ENCODE measurements at regions not wholly inside any gene's neighbourhood (a gene's known extent, or its start where the extent isn't known, plus 50 kb on each side); places are given as distances from the start of the nearest gene placed in this dataset.

DNA sequence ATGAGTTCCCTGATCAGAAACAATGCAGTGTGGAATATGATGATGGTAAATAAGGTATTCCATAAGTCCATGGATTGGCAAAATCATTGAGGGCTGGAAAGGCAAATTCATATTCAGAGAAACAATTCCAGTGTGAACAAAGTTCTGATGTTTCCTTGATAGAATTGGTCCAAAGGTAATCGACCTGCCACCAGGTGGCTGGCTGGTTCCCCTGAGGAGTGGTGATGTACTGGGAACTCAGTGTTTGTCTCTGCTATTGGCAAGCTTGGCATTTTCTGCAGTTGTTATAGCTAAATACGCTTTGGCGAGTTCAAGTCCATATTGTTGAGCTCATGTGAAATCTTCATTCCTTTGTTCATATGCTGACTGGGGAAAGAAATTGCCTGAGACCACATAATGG is 165.5 kb upstream of the PTGFR start:
- H3K27me3 ChIP-seq (ENCODE audit: insufficient read depth, poor library complexity, severe bottlenecking) = no peaks in the 10 kb centered on the region
- H3K27ac ChIP-seq (replicated peaks) = no peak overlapping the region
- TF ChIP-seq, protein P1, sequence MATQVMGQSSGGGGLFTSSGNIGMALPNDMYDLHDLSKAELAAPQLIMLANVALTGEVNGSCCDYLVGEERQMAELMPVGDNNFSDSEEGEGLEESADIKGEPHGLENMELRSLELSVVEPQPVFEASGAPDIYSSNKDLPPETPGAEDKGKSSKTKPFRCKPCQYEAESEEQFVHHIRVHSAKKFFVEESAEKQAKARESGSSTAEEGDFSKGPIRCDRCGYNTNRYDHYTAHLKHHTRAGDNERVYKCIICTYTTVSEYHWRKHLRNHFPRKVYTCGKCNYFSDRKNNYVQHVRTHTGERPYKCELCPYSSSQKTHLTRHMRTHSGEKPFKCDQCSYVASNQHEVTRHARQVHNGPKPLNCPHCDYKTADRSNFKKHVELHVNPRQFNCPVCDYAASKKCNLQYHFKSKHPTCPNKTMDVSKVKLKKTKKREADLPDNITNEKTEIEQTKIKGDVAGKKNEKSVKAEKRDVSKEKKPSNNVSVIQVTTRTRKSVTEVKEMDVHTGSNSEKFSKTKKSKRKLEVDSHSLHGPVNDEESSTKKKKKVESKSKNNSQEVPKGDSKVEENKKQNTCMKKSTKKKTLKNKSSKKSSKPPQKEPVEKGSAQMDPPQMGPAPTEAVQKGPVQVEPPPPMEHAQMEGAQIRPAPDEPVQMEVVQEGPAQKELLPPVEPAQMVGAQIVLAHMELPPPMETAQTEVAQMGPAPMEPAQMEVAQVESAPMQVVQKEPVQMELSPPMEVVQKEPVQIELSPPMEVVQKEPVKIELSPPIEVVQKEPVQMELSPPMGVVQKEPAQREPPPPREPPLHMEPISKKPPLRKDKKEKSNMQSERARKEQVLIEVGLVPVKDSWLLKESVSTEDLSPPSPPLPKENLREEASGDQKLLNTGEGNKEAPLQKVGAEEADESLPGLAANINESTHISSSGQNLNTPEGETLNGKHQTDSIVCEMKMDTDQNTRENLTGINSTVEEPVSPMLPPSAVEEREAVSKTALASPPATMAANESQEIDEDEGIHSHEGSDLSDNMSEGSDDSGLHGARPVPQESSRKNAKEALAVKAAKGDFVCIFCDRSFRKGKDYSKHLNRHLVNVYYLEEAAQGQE (IDR thresholded peaks at IDR 0.05; ENCODE audit: insufficient replicate concordance, low read depth) = no peak
- TF ChIP-seq GABPA (IDR thresholded peaks at IDR 0.05; ENCODE audit: low read depth) = no peak
- TF ChIP-seq POLR2AphosphoS5 (IDR thresholded peaks at IDR 0.05; ENCODE audit: low read depth) = no peak
- no peak for TF ChIP-seq SPI1 (IDR thresholded peaks at IDR 0.05; ENCODE audit: borderline replicate concordance, low read depth)
- TF ChIP-seq, protein P2, sequence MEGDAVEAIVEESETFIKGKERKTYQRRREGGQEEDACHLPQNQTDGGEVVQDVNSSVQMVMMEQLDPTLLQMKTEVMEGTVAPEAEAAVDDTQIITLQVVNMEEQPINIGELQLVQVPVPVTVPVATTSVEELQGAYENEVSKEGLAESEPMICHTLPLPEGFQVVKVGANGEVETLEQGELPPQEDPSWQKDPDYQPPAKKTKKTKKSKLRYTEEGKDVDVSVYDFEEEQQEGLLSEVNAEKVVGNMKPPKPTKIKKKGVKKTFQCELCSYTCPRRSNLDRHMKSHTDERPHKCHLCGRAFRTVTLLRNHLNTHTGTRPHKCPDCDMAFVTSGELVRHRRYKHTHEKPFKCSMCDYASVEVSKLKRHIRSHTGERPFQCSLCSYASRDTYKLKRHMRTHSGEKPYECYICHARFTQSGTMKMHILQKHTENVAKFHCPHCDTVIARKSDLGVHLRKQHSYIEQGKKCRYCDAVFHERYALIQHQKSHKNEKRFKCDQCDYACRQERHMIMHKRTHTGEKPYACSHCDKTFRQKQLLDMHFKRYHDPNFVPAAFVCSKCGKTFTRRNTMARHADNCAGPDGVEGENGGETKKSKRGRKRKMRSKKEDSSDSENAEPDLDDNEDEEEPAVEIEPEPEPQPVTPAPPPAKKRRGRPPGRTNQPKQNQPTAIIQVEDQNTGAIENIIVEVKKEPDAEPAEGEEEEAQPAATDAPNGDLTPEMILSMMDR (IDR thresholded peaks at IDR 0.05; ENCODE audit: insufficient read depth, low read length) = no peak
- no peak overlapping the region for H3K4me3 ChIP-seq (replicated peaks; ENCODE audit: insufficient read depth, low read length)
- no peak for DNase-seq (ENCODE audit: low read depth in 1 of 2, low spot score in 1 of 2)

DNA sequence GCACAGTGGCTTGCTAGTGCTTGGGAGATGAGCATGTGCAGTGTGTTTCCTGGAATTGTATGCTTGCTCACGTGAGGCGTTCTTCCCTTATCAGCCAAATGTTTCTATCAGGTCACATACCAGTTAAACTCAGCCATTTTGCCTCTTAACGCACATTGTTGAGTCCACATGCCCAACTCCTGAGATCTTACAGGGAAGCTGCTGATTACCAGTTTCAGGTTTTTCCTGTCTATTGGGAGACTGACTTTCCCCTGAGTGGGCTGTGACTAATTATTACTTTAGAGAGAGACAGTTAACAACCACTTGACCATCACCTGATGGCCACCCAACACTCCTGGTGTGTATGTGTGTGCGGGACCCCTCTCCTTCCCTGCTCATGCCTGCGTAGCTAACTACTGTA is 161.3 kb upstream of the PTGFR start:
- no peak for DNase-seq (ENCODE audit: low read depth in 1 of 2, low spot score in 1 of 2)
- no peak overlapping the region for H3K27ac ChIP-seq (replicated peaks)
- H3K27me3 ChIP-seq (ENCODE audit: insufficient read depth, poor library complexity, severe bottlenecking) = no peaks in the 10 kb centered on the region
- TF ChIP-seq POLR2AphosphoS5 (IDR thresholded peaks at IDR 0.05; ENCODE audit: low read depth) = no peak
- TF ChIP-seq, protein P2 (IDR thresholded peaks at IDR 0.05; ENCODE audit: insufficient read depth, low read length) = no peak
- TF ChIP-seq SPI1 (IDR thresholded peaks at IDR 0.05; ENCODE audit: borderline replicate concordance, low read depth) = no peak
- TF ChIP-seq, protein P1 (IDR thresholded peaks at IDR 0.05; ENCODE audit: insufficient replicate concordance, low read depth) = no peak
- TF ChIP-seq GABPA (IDR thresholded peaks at IDR 0.05; ENCODE audit: low read depth) = no peak
- no peak overlapping the region for H3K4me3 ChIP-seq (replicated peaks; ENCODE audit: insufficient read depth, low read length)

DNA sequence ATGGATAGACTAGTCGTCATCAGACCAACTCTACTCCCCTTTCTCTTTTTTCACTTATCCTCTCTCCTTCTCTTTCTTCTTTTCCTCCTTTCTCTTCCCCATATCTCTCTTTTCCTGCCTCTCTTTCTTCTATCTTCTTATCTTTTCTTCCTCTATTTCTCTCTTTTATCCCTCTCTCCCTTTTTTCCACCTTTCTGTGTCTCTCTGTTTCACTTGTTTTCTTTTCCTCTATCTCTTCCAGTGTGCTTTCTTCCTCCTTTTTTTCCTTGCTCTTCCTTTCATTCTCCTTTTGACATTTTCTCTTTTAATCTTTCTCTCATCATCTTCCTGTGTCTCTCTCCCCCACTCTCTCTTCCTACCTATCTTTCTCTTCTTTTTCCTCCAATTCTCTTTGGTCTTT is 159.0 kb upstream of the PTGFR start:
- no peaks in the 10 kb centered on the region for H3K27me3 ChIP-seq (ENCODE audit: insufficient read depth, poor library complexity, severe bottlenecking)
- TF ChIP-seq, protein P1 (IDR thresholded peaks at IDR 0.05; ENCODE audit: insufficient replicate concordance, low read depth) = no peak

DNA sequence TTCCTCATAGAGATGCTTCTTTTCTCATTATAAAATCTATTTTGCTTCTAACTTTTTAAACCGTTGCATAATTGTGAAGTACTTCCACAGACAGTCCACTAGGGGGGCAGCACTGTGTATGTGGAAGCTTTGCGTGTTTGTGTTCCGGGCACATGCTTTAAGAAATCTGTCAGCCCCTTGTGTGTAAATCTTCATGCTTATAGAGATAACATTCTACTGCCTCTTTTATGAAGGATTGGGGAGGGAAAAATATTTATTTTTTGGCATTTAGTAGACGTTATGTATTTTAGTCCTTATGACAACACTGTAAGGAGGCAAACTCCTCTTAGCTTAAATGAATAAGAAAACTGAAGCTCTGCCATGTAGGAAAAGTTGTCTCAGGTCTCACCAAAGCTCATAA is 157.3 kb upstream of the PTGFR start:
- TF ChIP-seq, protein P1 (IDR thresholded peaks at IDR 0.05; ENCODE audit: insufficient replicate concordance, low read depth) = no peak
- TF ChIP-seq POLR2AphosphoS5 (IDR thresholded peaks at IDR 0.05; ENCODE audit: low read depth) (no peak), SPI1 (IDR thresholded peaks at IDR 0.05; ENCODE audit: borderline replicate concordance, low read depth) (no peak), GABPA (IDR thresholded peaks at IDR 0.05; ENCODE audit: low read depth) (no peak)
- TF ChIP-seq, protein P2 (IDR thresholded peaks at IDR 0.05; ENCODE audit: insufficient read depth, low read length) = peak; percentile 50
- Histone ChIP-seq H3K4me3 (replicated peaks; ENCODE audit: insufficient read depth, low read length) (no peak overlapping the region), H3K27me3 (ENCODE audit: insufficient read depth, poor library complexity, severe bottlenecking) (no peaks in the 10 kb centered on the region), H3K27ac (replicated peaks) (no peak overlapping the region)
- DNase-seq (ENCODE audit: low read depth in 1 of 2, low spot score in 1 of 2) = peak in 1 of 2 experiments; percentile 7

More for the DNA sequence above, 159.0 kb upstream of the PTGFR start:
- Histone ChIP-seq H3K27ac (replicated peaks) (no peak overlapping the region), H3K4me3 (replicated peaks; ENCODE audit: insufficient read depth, low read length) (no peak overlapping the region)
- DNase-seq (ENCODE audit: low read depth in 1 of 2, low spot score in 1 of 2) = no peak

Data from HL-60 (cell line).